Lung (tissue), 11 donors: ENCODE measurements at regions not wholly inside any gene's neighbourhood (a gene's known extent, or its start where the extent isn't known, plus 50 kb on each side); places are given as distances from the start of the nearest gene placed in this dataset.

Source experiments
- ATAC-seq: fragments of 200-7000 bp; cut with Tn5 transposase; one replicate; pipeline ENCODE4 v1.9.1; 2020; ENCODE audit warnings: moderate number of reproducible peaks; ENCODE audit not compliant: insufficient read depth, low FRiP score
- DNase-seq, 3 donors: peaks; one replicate each; pipeline ENCODE4 v3.0.0-alpha.2; 2013 to 2017
- H3K27ac ChIP-seq, 2 donors: one replicate each; pipeline ENCODE4 v1.5.1; 2013; ENCODE audit warnings: mild to moderate bottlenecking in 2 of 2, moderate library complexity in 2 of 2, control low read depth in 1 of 2, inconsistent platforms in 1 of 2, low read depth in 1 of 2, low read length in 1 of 2
- H3K27me3 ChIP-seq, 3 donors: one replicate each; pipeline ENCODE4 v1.5.1; 2013; ENCODE audit warnings: low read length in 2 of 3; ENCODE audit not compliant: control insufficient read depth in 3 of 3, insufficient read depth in 3 of 3
- H3K36me3 ChIP-seq, 4 donors: one replicate each; pipeline ENCODE4 v1.5.1; 2013; ENCODE audit warnings: low read length in 4 of 4, mild to moderate bottlenecking in 1 of 4, moderate library complexity in 1 of 4; ENCODE audit not compliant: control insufficient read depth in 4 of 4, insufficient read depth in 4 of 4
- H3K4me1 ChIP-seq, 5 donors: one replicate each; pipeline ENCODE4 v1.5.1; 2013; ENCODE audit warnings: low read length in 5 of 5, mild to moderate bottlenecking in 2 of 5, moderate library complexity in 1 of 5; ENCODE audit not compliant: control insufficient read depth in 5 of 5, insufficient read depth in 5 of 5
- H3K4me3 ChIP-seq: one replicate; pipeline ENCODE4 v1.5.1; 2013; ENCODE audit warnings: mild to moderate bottlenecking, control low read depth, moderate library complexity
- H3K9ac ChIP-seq, 2 donors: one replicate each; pipeline ENCODE4 v1.5.1; 2013; ENCODE audit warnings: low read length in 2 of 2, control low read depth in 1 of 2; ENCODE audit not compliant: insufficient read depth in 1 of 2
- H3K9me3 ChIP-seq, 4 donors: one replicate each; pipeline ENCODE4 v1.5.1; 2013; ENCODE audit warnings: low read length in 3 of 4, mild to moderate bottlenecking in 1 of 4, moderate library complexity in 1 of 4; ENCODE audit not compliant: control insufficient read depth in 4 of 4, insufficient read depth in 3 of 4
- WGBS, 2 donors: extraction: QIAGEN DNeasy Blood & Tissue Kit; methylation state at CpG; one replicate each; pipeline ENCODE4 v1.1.7; 2013; 5-methylcytosine and 5-hydroxymethylcytosine counted together
- TF ChIP-seq, protein P1 (sequence below): IDR thresholded peaks from 2 replicates; pipeline ENCODE4 v1.5.1; 2012; ENCODE audit warnings: mild to moderate bottlenecking; ENCODE audit errors: control extremely low read depth, extremely low read depth
- donor health status: control.
- donor health status: control.
- donor health status: Bipolar disorder and iron deficiency.
- donor health status: healthy.
- donor health status: DM: yes; HTN: yes; CAD: no.

GRCh38 chr1:233782937-233783586 is 121.4 kb upstream of the SLC35F3 start:
- Histone ChIP-seq H3K27ac (no peak overlapping the region), H3K9me3 (peaks cover 0 to 5% (median 3%) of the 10 kb centered on the region in 4 donors), H3K27me3 (no peaks in the 10 kb centered on the region), H3K4me3 (no peak overlapping the region), H3K4me1 (no peaks in the 10 kb centered on the region), H3K36me3 (no peaks in the 10 kb centered on the region), H3K9ac (no peak overlapping the region)
- TF ChIP-seq, protein P1, sequence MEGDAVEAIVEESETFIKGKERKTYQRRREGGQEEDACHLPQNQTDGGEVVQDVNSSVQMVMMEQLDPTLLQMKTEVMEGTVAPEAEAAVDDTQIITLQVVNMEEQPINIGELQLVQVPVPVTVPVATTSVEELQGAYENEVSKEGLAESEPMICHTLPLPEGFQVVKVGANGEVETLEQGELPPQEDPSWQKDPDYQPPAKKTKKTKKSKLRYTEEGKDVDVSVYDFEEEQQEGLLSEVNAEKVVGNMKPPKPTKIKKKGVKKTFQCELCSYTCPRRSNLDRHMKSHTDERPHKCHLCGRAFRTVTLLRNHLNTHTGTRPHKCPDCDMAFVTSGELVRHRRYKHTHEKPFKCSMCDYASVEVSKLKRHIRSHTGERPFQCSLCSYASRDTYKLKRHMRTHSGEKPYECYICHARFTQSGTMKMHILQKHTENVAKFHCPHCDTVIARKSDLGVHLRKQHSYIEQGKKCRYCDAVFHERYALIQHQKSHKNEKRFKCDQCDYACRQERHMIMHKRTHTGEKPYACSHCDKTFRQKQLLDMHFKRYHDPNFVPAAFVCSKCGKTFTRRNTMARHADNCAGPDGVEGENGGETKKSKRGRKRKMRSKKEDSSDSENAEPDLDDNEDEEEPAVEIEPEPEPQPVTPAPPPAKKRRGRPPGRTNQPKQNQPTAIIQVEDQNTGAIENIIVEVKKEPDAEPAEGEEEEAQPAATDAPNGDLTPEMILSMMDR, result no peak
- no peak for ATAC-seq
- no peak for DNase-seq
- 88% methylated on average over 9 of the region's 9 CpGs for WGBS, 2 donors

DNA sequence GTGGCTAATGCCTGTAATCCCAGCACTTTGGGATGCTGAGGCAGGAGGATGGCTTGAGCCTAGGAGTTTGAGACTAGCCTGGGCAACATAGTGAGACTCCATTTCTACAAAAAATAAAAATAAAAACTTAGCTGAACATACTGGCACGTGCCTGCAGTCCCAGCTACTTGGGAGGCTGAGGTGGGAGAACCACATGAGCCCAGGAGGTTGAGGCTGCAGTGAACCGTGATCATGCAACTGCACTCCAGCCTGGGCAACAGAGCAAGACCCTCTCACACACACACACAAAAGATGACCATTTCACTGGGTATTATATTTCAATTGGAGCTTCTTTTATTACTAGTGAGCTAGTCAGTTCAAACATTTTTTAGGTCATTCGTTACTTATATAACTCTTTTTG is 116.9 kb upstream of the SLC35F3 start:
- Histone ChIP-seq H3K4me1 (no peaks in the 10 kb centered on the region), H3K27me3 (no peaks in the 10 kb centered on the region), H3K27ac (no peak overlapping the region), H3K9me3 (no peaks in the 10 kb centered on the region), H3K4me3 (no peak overlapping the region), H3K36me3 (no peaks in the 10 kb centered on the region), H3K9ac (no peak overlapping the region)
- WGBS, 2 donors, result 80% methylated on average over 3 of the region's 3 CpGs
- TF ChIP-seq, protein P1, result no peak
- DNase-seq (no peak), ATAC-seq (no peak)

DNA sequence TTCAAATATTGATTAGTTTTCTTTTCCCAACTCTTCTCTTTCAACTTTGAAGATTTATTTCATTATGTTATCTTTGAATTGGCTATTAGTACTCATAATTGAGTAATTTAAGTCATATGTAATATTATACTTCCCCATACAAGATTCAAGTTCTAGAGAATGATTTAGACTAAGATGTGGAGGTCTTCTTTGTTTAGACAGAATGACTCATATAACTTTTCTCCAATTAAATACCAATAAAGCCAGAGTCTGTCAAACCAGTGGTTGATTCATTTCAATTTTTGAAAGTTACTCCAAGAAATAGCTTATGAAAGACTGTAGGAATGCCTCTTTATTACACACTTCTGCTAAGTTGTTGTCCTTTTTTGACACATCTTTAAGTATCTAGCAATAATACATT is 115.8 kb upstream of the SLC35F3 start:
- TF ChIP-seq, protein P1, result no peak

DNA sequence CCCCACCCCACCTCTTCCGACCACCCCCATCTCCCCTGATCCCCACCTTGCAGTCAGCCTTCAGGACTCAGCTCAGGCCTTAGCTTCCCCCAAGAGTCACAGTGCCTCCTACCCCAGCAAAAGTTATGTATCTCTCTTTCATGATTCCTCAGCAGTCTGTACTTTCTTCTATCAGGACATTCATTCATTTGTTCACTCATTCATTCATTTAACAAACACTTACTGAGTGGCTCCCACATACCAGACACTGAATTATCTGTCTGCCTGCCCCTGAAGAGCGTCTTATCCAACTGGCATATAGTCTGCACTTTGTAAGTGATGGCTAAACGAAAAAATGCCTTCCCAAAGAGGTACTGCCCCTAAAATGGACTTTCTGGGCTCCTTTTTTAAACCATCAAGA is 114.4 kb upstream of the SLC35F3 start:
- Histone ChIP-seq H3K9ac (no peak overlapping the region), H3K4me3 (no peak overlapping the region), H3K27me3 (no peaks in the 10 kb centered on the region), H3K9me3 (no peaks in the 10 kb centered on the region), H3K4me1 (no peaks in the 10 kb centered on the region), H3K27ac (no peak overlapping the region), H3K36me3 (no peaks in the 10 kb centered on the region)
- ATAC-seq (no peak), DNase-seq (no peak)
- TF ChIP-seq, protein P1, result no peak
- 66 to 78% methylated on average over 3 of the region's 3 CpGs for WGBS, 2 donors

More for the DNA sequence above, 115.8 kb upstream of the SLC35F3 start:
- Histone ChIP-seq H3K9me3 (no peaks in the 10 kb centered on the region), H3K27ac (no peak overlapping the region), H3K4me1 (no peaks in the 10 kb centered on the region), H3K9ac (no peak overlapping the region), H3K36me3 (no peaks in the 10 kb centered on the region), H3K27me3 (no peaks in the 10 kb centered on the region), H3K4me3 (no peak overlapping the region)
- DNase-seq (no peak), ATAC-seq (no peak)
